HL-60 (cell line): ENCODE measurements at regions not wholly inside any gene's neighbourhood (a gene's known extent, or its start where the extent isn't known, plus 50 kb on each side); places are given as distances from the start of the nearest gene placed in this dataset.

Source experiments
- DNase-seq, 2 experiments: peaks; one replicate each; pipeline ENCODE4 v3.0.0-alpha.2; 2010 to 2020; ENCODE audit warnings: low read depth in 1 of 2, low spot score in 1 of 2
- H3K27ac ChIP-seq: fragments of 250-450 bp; sonication (Bioruptor Pico); replicated peaks from 2 replicates; pipeline ENCODE4 v1.5.1; 2020; ENCODE audit warnings: mild to moderate bottlenecking, moderate library complexity
- H3K27me3 ChIP-seq: fragments of 250-450 bp; sonication (Bioruptor Pico); 2 replicates; pipeline ENCODE4 v1.5.1; 2021; ENCODE audit warnings: mild to moderate bottlenecking, moderate library complexity; ENCODE audit not compliant: insufficient read depth, poor library complexity, severe bottlenecking
- H3K4me3 ChIP-seq: replicated peaks from 2 replicates; pipeline ENCODE4 v1.5.1; 2011; ENCODE audit warnings: mild to moderate bottlenecking, control low read depth, low read length; ENCODE audit not compliant: insufficient read depth
- GABPA ChIP-seq: IDR thresholded peaks from 2 replicates; pipeline ENCODE4 v1.6.1; 2012; ENCODE audit warnings: low read depth
- POLR2AphosphoS5 ChIP-seq: IDR thresholded peaks from 2 replicates; pipeline ENCODE4 v1.6.1; 2012; ENCODE audit warnings: low read depth
- SPI1 ChIP-seq: IDR thresholded peaks from 2 replicates; pipeline ENCODE4 v1.6.1; 2012; ENCODE audit warnings: low read depth, mild to moderate bottlenecking, borderline replicate concordance
- TF ChIP-seq, protein P1 (sequence below): IDR thresholded peaks from one replicate; pipeline ENCODE4 v1.5.1; 2011; ENCODE audit warnings: low read length, control low read depth, inconsistent platforms; ENCODE audit not compliant: insufficient read depth
- TF ChIP-seq, protein P2 (sequence below): IDR thresholded peaks from 2 replicates; pipeline ENCODE4 v1.6.1; 2012; ENCODE audit warnings: low read depth; ENCODE audit not compliant: insufficient replicate concordance

- TF ChIP-seq, protein P1, sequence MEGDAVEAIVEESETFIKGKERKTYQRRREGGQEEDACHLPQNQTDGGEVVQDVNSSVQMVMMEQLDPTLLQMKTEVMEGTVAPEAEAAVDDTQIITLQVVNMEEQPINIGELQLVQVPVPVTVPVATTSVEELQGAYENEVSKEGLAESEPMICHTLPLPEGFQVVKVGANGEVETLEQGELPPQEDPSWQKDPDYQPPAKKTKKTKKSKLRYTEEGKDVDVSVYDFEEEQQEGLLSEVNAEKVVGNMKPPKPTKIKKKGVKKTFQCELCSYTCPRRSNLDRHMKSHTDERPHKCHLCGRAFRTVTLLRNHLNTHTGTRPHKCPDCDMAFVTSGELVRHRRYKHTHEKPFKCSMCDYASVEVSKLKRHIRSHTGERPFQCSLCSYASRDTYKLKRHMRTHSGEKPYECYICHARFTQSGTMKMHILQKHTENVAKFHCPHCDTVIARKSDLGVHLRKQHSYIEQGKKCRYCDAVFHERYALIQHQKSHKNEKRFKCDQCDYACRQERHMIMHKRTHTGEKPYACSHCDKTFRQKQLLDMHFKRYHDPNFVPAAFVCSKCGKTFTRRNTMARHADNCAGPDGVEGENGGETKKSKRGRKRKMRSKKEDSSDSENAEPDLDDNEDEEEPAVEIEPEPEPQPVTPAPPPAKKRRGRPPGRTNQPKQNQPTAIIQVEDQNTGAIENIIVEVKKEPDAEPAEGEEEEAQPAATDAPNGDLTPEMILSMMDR, result no peak
- TF ChIP-seq SPI1 (no peak), POLR2AphosphoS5 (no peak), GABPA (no peak)
- TF ChIP-seq, protein P2, sequence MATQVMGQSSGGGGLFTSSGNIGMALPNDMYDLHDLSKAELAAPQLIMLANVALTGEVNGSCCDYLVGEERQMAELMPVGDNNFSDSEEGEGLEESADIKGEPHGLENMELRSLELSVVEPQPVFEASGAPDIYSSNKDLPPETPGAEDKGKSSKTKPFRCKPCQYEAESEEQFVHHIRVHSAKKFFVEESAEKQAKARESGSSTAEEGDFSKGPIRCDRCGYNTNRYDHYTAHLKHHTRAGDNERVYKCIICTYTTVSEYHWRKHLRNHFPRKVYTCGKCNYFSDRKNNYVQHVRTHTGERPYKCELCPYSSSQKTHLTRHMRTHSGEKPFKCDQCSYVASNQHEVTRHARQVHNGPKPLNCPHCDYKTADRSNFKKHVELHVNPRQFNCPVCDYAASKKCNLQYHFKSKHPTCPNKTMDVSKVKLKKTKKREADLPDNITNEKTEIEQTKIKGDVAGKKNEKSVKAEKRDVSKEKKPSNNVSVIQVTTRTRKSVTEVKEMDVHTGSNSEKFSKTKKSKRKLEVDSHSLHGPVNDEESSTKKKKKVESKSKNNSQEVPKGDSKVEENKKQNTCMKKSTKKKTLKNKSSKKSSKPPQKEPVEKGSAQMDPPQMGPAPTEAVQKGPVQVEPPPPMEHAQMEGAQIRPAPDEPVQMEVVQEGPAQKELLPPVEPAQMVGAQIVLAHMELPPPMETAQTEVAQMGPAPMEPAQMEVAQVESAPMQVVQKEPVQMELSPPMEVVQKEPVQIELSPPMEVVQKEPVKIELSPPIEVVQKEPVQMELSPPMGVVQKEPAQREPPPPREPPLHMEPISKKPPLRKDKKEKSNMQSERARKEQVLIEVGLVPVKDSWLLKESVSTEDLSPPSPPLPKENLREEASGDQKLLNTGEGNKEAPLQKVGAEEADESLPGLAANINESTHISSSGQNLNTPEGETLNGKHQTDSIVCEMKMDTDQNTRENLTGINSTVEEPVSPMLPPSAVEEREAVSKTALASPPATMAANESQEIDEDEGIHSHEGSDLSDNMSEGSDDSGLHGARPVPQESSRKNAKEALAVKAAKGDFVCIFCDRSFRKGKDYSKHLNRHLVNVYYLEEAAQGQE, result no peak
- Histone ChIP-seq H3K27ac (no peak overlapping the region), H3K27me3 (no peaks in the 10 kb centered on the region), H3K4me3 (no peak overlapping the region)
- no peak for DNase-seq
Observed at GRCh38 chr14:104295681-104296387, 157.4 kb downstream of the KIF26A start.

- DNase-seq, result no peak
- TF ChIP-seq, protein P1, result no peak
- TF ChIP-seq, protein P2, result no peak
- no peak for TF ChIP-seq POLR2AphosphoS5
- TF ChIP-seq SPI1, result no peak
- TF ChIP-seq GABPA, result no peak
- H3K27ac ChIP-seq, result no peak overlapping the region
- H3K4me3 ChIP-seq, result no peak overlapping the region
- H3K27me3 ChIP-seq, result no peaks in the 10 kb centered on the region
Observed at GRCh38 chr14:104296388-104297312, 158.3 kb downstream of the KIF26A start.

- H3K27me3 ChIP-seq, result no peaks in the 10 kb centered on the region
- no peak overlapping the region for H3K27ac ChIP-seq
- no peak for DNase-seq
- no peak overlapping the region for H3K4me3 ChIP-seq
- TF ChIP-seq, protein P1, result no peak
- TF ChIP-seq, protein P2, result no peak
- TF ChIP-seq SPI1 (no peak), GABPA (no peak), POLR2AphosphoS5 (no peak)
Observed at GRCh38 chr14:104297313-104297704, 158.9 kb downstream of the KIF26A start.
